ENCODE measurements at regions not wholly inside any gene's neighbourhood (a gene's known extent, or its start where the extent isn't known, plus 50 kb on each side); places are given as distances from the start of the nearest gene placed in this dataset.

GRCh38 chr7:52465216-52465615, 570.2 kb upstream of the POM121L12 start:
- Histone ChIP-seq H3K27me3 (no peaks in the 10 kb centered on the region), H3K9me3 (no peaks in the 10 kb centered on the region), H3K27ac (replicated peaks in 1 of 4) (no peak overlapping the region), H3K4me3 (no peak overlapping the region), H3K36me3 (no peaks in the 10 kb centered on the region), H3K4me1 (no peaks in the 10 kb centered on the region)
- WGBS: 80% methylated on average over 1 of the region's 1 CpG
- no peak for DNase-seq (ENCODE audit: extremely low spot score)
- intact Hi-C loops (cut with DNase I): no loop called here
- no peak for TF ChIP-seq EP300 (IDR thresholded peaks at IDR 0.05)
- no peak for TF ChIP-seq POLR2A (IDR thresholded peaks at IDR 0.05; ENCODE audit: low read depth)
- TF ChIP-seq POLR2AphosphoS5 (IDR thresholded peaks at IDR 0.05): no peak
- TF ChIP-seq CTCF (IDR thresholded peaks at IDR 0.05): no peak

- Histone ChIP-seq H3K9me3 (no peaks in the 10 kb centered on the region), H3K27ac (replicated peaks in 1 of 4) (no peak overlapping the region), H3K4me3 (no peak overlapping the region), H3K27me3 (no peaks in the 10 kb centered on the region), H3K4me1 (no peaks in the 10 kb centered on the region), H3K36me3 (no peaks in the 10 kb centered on the region)
- TF ChIP-seq POLR2A (IDR thresholded peaks at IDR 0.05; ENCODE audit: low read depth): no peak
- TF ChIP-seq EP300 (IDR thresholded peaks at IDR 0.05): no peak
- TF ChIP-seq CTCF (IDR thresholded peaks at IDR 0.05): no peak
- TF ChIP-seq POLR2AphosphoS5 (IDR thresholded peaks at IDR 0.05): no peak
- intact Hi-C loops (cut with DNase I): no loop called here
- DNase-seq (ENCODE audit: extremely low spot score): no peak
- WGBS: 72% methylated on average over 3 of the region's 3 CpGs
Observed at GRCh38 chr7:52463341-52463740, 572.1 kb upstream of the POM121L12 start.

- 87% methylated on average over 3 of the region's 3 CpGs for WGBS
- H3K9me3 ChIP-seq: no peaks in the 10 kb centered on the region
- DNase-seq (ENCODE audit: extremely low spot score): no peak
- no peaks in the 10 kb centered on the region for H3K36me3 ChIP-seq
- H3K27ac ChIP-seq (replicated peaks in 1 of 4): no peak overlapping the region
- no peaks in the 10 kb centered on the region for H3K4me1 ChIP-seq
- no peak for TF ChIP-seq CTCF (IDR thresholded peaks at IDR 0.05)
- TF ChIP-seq POLR2AphosphoS5 (IDR thresholded peaks at IDR 0.05): no peak
- no peak for TF ChIP-seq POLR2A (IDR thresholded peaks at IDR 0.05; ENCODE audit: low read depth)
- TF ChIP-seq EP300 (IDR thresholded peaks at IDR 0.05): no peak
- intact Hi-C loops (cut with DNase I): no loop called here
- H3K27me3 ChIP-seq: no peaks in the 10 kb centered on the region
- H3K4me3 ChIP-seq: no peak overlapping the region
Observed at GRCh38 chr7:52462474-52462873, 573.0 kb upstream of the POM121L12 start.

GRCh38 chr7:52455571-52455970, 579.9 kb upstream of the POM121L12 start:
- intact Hi-C loops (cut with DNase I): no loop called here
- H3K9me3 ChIP-seq: no peaks in the 10 kb centered on the region
- H3K27ac ChIP-seq (replicated peaks in 1 of 4): no peak overlapping the region
- H3K36me3 ChIP-seq: no peaks in the 10 kb centered on the region
- TF ChIP-seq EP300 (IDR thresholded peaks at IDR 0.05): no peak
- TF ChIP-seq POLR2A (IDR thresholded peaks at IDR 0.05; ENCODE audit: low read depth): no peak
- no peak for TF ChIP-seq CTCF (IDR thresholded peaks at IDR 0.05)
- no peak for TF ChIP-seq POLR2AphosphoS5 (IDR thresholded peaks at IDR 0.05)
- WGBS: 89% methylated on average over 8 of the region's 8 CpGs
- no peaks in the 10 kb centered on the region for H3K27me3 ChIP-seq
- no peaks in the 10 kb centered on the region for H3K4me1 ChIP-seq
- no peak overlapping the region for H3K4me3 ChIP-seq
- no peak for DNase-seq (ENCODE audit: extremely low spot score)

GRCh38 chr7:52450816-52451215, 584.6 kb upstream of the POM121L12 start:
- no peaks in the 10 kb centered on the region for H3K27me3 ChIP-seq
- no peak overlapping the region for H3K27ac ChIP-seq (replicated peaks in 1 of 4)
- no peaks in the 10 kb centered on the region for H3K9me3 ChIP-seq
- WGBS: 76% methylated on average over 3 of the region's 3 CpGs
- intact Hi-C loops (cut with DNase I): no loop called here
- no peak for TF ChIP-seq CTCF (IDR thresholded peaks at IDR 0.05)
- no peak for TF ChIP-seq POLR2A (IDR thresholded peaks at IDR 0.05; ENCODE audit: low read depth)
- no peak for TF ChIP-seq POLR2AphosphoS5 (IDR thresholded peaks at IDR 0.05)
- TF ChIP-seq EP300 (IDR thresholded peaks at IDR 0.05): no peak
- H3K4me1 ChIP-seq: no peaks in the 10 kb centered on the region
- H3K36me3 ChIP-seq: no peaks in the 10 kb centered on the region
- no peak for DNase-seq (ENCODE audit: extremely low spot score)
- H3K4me3 ChIP-seq: no peak overlapping the region
